ENCODE measurements at regions not wholly inside any gene's neighbourhood (a gene's known extent, or its start where the extent isn't known, plus 50 kb on each side); places are given as distances from the start of the nearest gene placed in this dataset.

- intact Hi-C loops (cut with micrococcal nuclease; ENCODE audit: unreplicated experiment): no loop called here
- ChIA-PET POLR2A (no interaction called here), CTCF (no interaction called here)
- Histone ChIP-seq H3K27me3 (ENCODE audit: control insufficient read depth, insufficient read depth, low read length) (no peaks in the 10 kb centered on the region), H3K4me3 (ENCODE audit: low read depth in 2 of 2, low read length in 2 of 2) (no peak overlapping the region), H3K9me3 (ENCODE audit: control insufficient read depth, insufficient read depth, low read depth, low read length) (no peaks in the 10 kb centered on the region), H3K4me1 (ENCODE audit: control insufficient read depth, insufficient read depth, low read length) (no peaks in the 10 kb centered on the region), H3K27ac (ENCODE audit: low read length) (no peak overlapping the region), H3K36me3 (ENCODE audit: control insufficient read depth, insufficient read depth, low read length) (no peaks in the 10 kb centered on the region)
- BruUV-seq (replicated peaks): no TSS peak
- no peak for DNase-seq (ENCODE audit: low read depth, low spot score)
- no peak for TF ChIP-seq REST (IDR thresholded peaks at IDR 0.05; ENCODE audit: insufficient read depth in 1 of 2, low read depth in 2 of 2, low read length in 1 of 2)
- no peak for TF ChIP-seq SIN3A (IDR thresholded peaks at IDR 0.05; ENCODE audit: borderline replicate concordance, insufficient read depth, low read depth, low read length)
- TF ChIP-seq POLR2AphosphoS5 (IDR thresholded peaks at IDR 0.05; ENCODE audit: low read depth, low read length): no peak
- no peak for TF ChIP-seq CTCF (IDR thresholded peaks at IDR 0.05)
- no peak for TF ChIP-seq TCF7L2 (IDR thresholded peaks at IDR 0.05; ENCODE audit: low read depth, low read length)
- in situ Hi-C loops (cut with HindIII; ENCODE audit: low pct_unique_long_range_greater_than_20kb, low sequenced_read_pairs): no loop called here
- no peak for ATAC-seq
Observed at GRCh38 chr2:146987996-146988395, 856.8 kb upstream of the ACVR2A start.

- H3K4me1 ChIP-seq (ENCODE audit: control insufficient read depth, insufficient read depth, low read length): no peaks in the 10 kb centered on the region
- CTCF ChIA-PET: no interaction called here
- no peaks in the 10 kb centered on the region for H3K36me3 ChIP-seq (ENCODE audit: control insufficient read depth, insufficient read depth, low read length)
- BruUV-seq (replicated peaks): no TSS peak
- intact Hi-C loops (cut with micrococcal nuclease; ENCODE audit: unreplicated experiment) (no loop called here), in situ Hi-C loops (cut with HindIII; ENCODE audit: low pct_unique_long_range_greater_than_20kb, low sequenced_read_pairs) (no loop called here)
- POLR2A ChIA-PET: no interaction called here
- no peaks in the 10 kb centered on the region for H3K27me3 ChIP-seq (ENCODE audit: control insufficient read depth, insufficient read depth, low read length)
- H3K4me3 ChIP-seq (ENCODE audit: low read depth in 2 of 2, low read length in 2 of 2): no peak overlapping the region
- no peak for TF ChIP-seq TCF7L2 (IDR thresholded peaks at IDR 0.05; ENCODE audit: low read depth, low read length)
- TF ChIP-seq CTCF (IDR thresholded peaks at IDR 0.05): no peak
- no peak for TF ChIP-seq SIN3A (IDR thresholded peaks at IDR 0.05; ENCODE audit: borderline replicate concordance, insufficient read depth, low read depth, low read length)
- no peak for TF ChIP-seq REST (IDR thresholded peaks at IDR 0.05; ENCODE audit: insufficient read depth in 1 of 2, low read depth in 2 of 2, low read length in 1 of 2)
- no peak for TF ChIP-seq POLR2AphosphoS5 (IDR thresholded peaks at IDR 0.05; ENCODE audit: low read depth, low read length)
- H3K27ac ChIP-seq (ENCODE audit: low read length): no peak overlapping the region
- ATAC-seq (no peak), DNase-seq (ENCODE audit: low read depth, low spot score) (no peak)
- H3K9me3 ChIP-seq (ENCODE audit: control insufficient read depth, insufficient read depth, low read depth, low read length): no peaks in the 10 kb centered on the region
Observed at GRCh38 chr2:146986161-146986560, 858.7 kb upstream of the ACVR2A start.
